K562 (cell line): ENCODE measurements at regions not wholly inside any gene's neighbourhood (a gene's known extent, or its start where the extent isn't known, plus 50 kb on each side); places are given as distances from the start of the nearest gene placed in this dataset.

Source experiments
- HIVEP1 ChIP-seq: fragments of 250-450 bp; sonication (Bioruptor Pico); IDR thresholded peaks from 2 replicates; pipeline ENCODE4 v1.4.0; 2020; ENCODE audit warnings: mild to moderate bottlenecking
- NFE2 ChIP-seq: IDR thresholded peaks from 2 replicates; pipeline ENCODE4 v1.6.1; 2014; ENCODE audit warnings: antibody characterized with exemption, low read depth
- SMARCA5 ChIP-seq: fragments of 450-650 bp; IDR thresholded peaks from 2 replicates; pipeline ENCODE4 v1.6.1; 2016
- YY1 ChIP-seq, 3 experiments: IDR thresholded peaks; 2 replicates each; pipeline ENCODE4 v1.6.1; 2011; ENCODE audit warnings: low read length in 2 of 3, mild to moderate bottlenecking in 2 of 3, moderate library complexity in 2 of 3, borderline replicate concordance in 1 of 3, control low read depth in 1 of 3, low read depth in 1 of 3; ENCODE audit not compliant: insufficient read depth in 3 of 3, insufficient replicate concordance in 2 of 3, control insufficient read depth in 1 of 3, insufficient read length in 1 of 3; ENCODE audit errors: extremely low read depth in 1 of 3
- ZNF24 ChIP-seq: fragments of 450-650 bp; IDR thresholded peaks from 2 replicates; pipeline ENCODE4 v1.6.1; 2016
- ZNF311 ChIP-seq: fragments of 250-450 bp; sonication (Bioruptor Pico); IDR thresholded peaks from 2 replicates; pipeline ENCODE4 v1.4.0; 2020; ENCODE audit warnings: mild to moderate bottlenecking, moderate library complexity
- TF ChIP-seq, protein P1 (sequence below): fragments of 250-450 bp; sonication (Bioruptor Pico); IDR thresholded peaks from 2 replicates; pipeline ENCODE4 v1.5.0; 2021
- TF ChIP-seq, protein P2 (sequence below): IDR thresholded peaks from 2 replicates; pipeline ENCODE4 v1.6.1; 2011; ENCODE audit not compliant: insufficient read length; ENCODE audit errors: extremely low read depth
- TF ChIP-seq, protein P3 (sequence below): fragments of 250-450 bp; sonication (Bioruptor Pico); IDR thresholded peaks from 2 replicates; pipeline ENCODE4 v1.4.0; 2020; ENCODE audit warnings: mild to moderate bottlenecking, moderate library complexity, borderline replicate concordance
- TF ChIP-seq, protein P4 (sequence below), 2 experiments: fragments of 450-650 bp in 1 of 2; IDR thresholded peaks; 2 replicates each; pipeline ENCODE4 v1.6.1; 2011 to 2017; ENCODE audit warnings: low read depth in 2 of 2, antibody characterized with exemption in 1 of 2, borderline replicate concordance in 1 of 2, low read length in 1 of 2, mild to moderate bottlenecking in 1 of 2, mixed read lengths in 1 of 2; ENCODE audit not compliant: control insufficient read depth in 1 of 2
- TF ChIP-seq, protein P5 (sequence below): fragments of 450-650 bp; IDR thresholded peaks from 2 replicates; pipeline ENCODE4 v1.6.1; 2017; ENCODE audit warnings: mild to moderate bottlenecking, moderate library complexity
- TF ChIP-seq, protein P6 (sequence below): fragments of 450-650 bp; IDR thresholded peaks from 2 replicates; pipeline ENCODE4 v1.6.1; 2016

DNA sequence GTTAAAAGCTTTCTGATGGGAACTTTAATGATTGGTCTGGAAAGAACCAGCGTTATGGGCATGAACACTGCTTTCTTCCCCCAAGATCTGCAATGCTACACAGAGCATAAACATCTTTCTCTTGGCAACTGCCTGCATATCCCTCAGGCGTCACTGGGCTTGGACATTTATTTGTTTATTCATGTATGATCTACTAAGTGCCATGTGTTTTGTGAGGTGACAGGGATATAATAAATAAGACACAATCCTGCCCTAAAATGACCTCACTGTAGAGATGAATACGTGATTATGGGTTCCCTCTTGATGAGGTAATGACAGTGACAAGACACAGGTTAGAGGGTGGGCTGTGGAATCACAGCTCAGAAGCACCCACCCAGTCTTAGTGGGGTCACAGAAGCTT is 485.3 kb downstream of the PDCD6IP start (continued):
- TF ChIP-seq HIVEP1 (CRISPR knock-in tag) = no peak
- no peak for TF ChIP-seq SMARCA5
- TF ChIP-seq NFE2 = no peak
- TF ChIP-seq, protein P1, sequence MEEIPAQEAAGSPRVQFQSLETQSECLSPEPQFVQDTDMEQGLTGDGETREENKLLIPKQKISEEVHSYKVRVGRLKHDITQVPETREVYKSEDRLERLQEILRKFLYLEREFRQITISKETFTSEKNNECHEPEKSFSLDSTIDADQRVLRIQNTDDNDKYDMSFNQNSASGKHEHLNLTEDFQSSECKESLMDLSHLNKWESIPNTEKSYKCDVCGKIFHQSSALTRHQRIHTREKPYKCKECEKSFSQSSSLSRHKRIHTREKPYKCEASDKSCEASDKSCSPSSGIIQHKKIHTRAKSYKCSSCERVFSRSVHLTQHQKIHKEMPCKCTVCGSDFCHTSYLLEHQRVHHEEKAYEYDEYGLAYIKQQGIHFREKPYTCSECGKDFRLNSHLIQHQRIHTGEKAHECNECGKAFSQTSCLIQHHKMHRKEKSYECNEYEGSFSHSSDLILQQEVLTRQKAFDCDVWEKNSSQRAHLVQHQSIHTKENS (CRISPR knock-in tag) = no peak
- no peak for TF ChIP-seq YY1 (IDR thresholded peaks at IDR 0.05; ENCODE audit: borderline replicate concordance in 1 of 3, control insufficient read depth in 1 of 3, extremely low read depth in 1 of 3, insufficient read depth in 3 of 3, insufficient read length in 1 of 3, insufficient replicate concordance in 2 of 3, low read depth in 1 of 3, low read length in 2 of 3)
- TF ChIP-seq ZNF24 = no peak
- TF ChIP-seq, protein P2, sequence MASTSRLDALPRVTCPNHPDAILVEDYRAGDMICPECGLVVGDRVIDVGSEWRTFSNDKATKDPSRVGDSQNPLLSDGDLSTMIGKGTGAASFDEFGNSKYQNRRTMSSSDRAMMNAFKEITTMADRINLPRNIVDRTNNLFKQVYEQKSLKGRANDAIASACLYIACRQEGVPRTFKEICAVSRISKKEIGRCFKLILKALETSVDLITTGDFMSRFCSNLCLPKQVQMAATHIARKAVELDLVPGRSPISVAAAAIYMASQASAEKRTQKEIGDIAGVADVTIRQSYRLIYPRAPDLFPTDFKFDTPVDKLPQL = no peak
- no peak for TF ChIP-seq ZNF311 (CRISPR knock-in tag)
- TF ChIP-seq, protein P3, sequence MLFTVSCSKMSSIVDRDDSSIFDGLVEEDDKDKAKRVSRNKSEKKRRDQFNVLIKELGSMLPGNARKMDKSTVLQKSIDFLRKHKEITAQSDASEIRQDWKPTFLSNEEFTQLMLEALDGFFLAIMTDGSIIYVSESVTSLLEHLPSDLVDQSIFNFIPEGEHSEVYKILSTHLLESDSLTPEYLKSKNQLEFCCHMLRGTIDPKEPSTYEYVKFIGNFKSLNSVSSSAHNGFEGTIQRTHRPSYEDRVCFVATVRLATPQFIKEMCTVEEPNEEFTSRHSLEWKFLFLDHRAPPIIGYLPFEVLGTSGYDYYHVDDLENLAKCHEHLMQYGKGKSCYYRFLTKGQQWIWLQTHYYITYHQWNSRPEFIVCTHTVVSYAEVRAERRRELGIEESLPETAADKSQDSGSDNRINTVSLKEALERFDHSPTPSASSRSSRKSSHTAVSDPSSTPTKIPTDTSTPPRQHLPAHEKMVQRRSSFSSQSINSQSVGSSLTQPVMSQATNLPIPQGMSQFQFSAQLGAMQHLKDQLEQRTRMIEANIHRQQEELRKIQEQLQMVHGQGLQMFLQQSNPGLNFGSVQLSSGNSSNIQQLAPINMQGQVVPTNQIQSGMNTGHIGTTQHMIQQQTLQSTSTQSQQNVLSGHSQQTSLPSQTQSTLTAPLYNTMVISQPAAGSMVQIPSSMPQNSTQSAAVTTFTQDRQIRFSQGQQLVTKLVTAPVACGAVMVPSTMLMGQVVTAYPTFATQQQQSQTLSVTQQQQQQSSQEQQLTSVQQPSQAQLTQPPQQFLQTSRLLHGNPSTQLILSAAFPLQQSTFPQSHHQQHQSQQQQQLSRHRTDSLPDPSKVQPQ (CRISPR knock-in tag) = no peak
- TF ChIP-seq, protein P4, sequence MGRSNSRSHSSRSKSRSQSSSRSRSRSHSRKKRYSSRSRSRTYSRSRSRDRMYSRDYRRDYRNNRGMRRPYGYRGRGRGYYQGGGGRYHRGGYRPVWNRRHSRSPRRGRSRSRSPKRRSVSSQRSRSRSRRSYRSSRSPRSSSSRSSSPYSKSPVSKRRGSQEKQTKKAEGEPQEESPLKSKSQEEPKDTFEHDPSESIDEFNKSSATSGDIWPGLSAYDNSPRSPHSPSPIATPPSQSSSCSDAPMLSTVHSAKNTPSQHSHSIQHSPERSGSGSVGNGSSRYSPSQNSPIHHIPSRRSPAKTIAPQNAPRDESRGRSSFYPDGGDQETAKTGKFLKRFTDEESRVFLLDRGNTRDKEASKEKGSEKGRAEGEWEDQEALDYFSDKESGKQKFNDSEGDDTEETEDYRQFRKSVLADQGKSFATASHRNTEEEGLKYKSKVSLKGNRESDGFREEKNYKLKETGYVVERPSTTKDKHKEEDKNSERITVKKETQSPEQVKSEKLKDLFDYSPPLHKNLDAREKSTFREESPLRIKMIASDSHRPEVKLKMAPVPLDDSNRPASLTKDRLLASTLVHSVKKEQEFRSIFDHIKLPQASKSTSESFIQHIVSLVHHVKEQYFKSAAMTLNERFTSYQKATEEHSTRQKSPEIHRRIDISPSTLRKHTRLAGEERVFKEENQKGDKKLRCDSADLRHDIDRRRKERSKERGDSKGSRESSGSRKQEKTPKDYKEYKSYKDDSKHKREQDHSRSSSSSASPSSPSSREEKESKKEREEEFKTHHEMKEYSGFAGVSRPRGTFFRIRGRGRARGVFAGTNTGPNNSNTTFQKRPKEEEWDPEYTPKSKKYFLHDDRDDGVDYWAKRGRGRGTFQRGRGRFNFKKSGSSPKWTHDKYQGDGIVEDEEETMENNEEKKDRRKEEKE (IDR thresholded peaks at IDR 0.05; ENCODE audit: borderline replicate concordance in 1 of 2, control insufficient read depth in 1 of 2, low read depth in 2 of 2, low read length in 1 of 2) = no peak
- TF ChIP-seq, protein P5, sequence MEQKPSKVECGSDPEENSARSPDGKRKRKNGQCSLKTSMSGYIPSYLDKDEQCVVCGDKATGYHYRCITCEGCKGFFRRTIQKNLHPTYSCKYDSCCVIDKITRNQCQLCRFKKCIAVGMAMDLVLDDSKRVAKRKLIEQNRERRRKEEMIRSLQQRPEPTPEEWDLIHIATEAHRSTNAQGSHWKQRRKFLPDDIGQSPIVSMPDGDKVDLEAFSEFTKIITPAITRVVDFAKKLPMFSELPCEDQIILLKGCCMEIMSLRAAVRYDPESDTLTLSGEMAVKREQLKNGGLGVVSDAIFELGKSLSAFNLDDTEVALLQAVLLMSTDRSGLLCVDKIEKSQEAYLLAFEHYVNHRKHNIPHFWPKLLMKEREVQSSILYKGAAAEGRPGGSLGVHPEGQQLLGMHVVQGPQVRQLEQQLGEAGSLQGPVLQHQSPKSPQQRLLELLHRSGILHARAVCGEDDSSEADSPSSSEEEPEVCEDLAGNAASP = no peak
- TF ChIP-seq, protein P6, sequence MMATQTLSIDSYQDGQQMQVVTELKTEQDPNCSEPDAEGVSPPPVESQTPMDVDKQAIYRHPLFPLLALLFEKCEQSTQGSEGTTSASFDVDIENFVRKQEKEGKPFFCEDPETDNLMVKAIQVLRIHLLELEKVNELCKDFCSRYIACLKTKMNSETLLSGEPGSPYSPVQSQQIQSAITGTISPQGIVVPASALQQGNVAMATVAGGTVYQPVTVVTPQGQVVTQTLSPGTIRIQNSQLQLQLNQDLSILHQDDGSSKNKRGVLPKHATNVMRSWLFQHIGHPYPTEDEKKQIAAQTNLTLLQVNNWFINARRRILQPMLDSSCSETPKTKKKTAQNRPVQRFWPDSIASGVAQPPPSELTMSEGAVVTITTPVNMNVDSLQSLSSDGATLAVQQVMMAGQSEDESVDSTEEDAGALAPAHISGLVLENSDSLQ = no peak
